IMR-90 (cell line): ENCODE measurements at regions not wholly inside any gene's neighbourhood (a gene's known extent, or its start where the extent isn't known, plus 50 kb on each side); places are given as distances from the start of the nearest gene placed in this dataset.
A peak's percentile ranks its signal among the peaks of the same experiment; 100 is the strongest.

Experiments used
- ATAC-seq: fragments of 200-7000 bp; cut with Tn5 transposase; 2 replicates; pipeline ENCODE4 v1.9.1; 2020; ENCODE audit warnings: low read depth, mild to moderate bottlenecking, moderate library complexity
- BruUV-seq: library from RNA; stranded (reverse); fragments of 400-500 nt; replicated peaks from 2 replicates; lab custom pipeline; 2021; lab: Mats Ljungman, UMichigan
- CTCF ChIA-PET: fragments of 300-600 bp; formaldehyde crosslinking; extraction: SDS; loops from one replicate; lab custom pipeline; 2021; ENCODE audit warnings: antibody characterized with exemption; lab: Yijun Ruan, JAX
- POLR2A ChIA-PET: fragments of 300-600 bp; sonication (Branson Sonifier 250); formaldehyde crosslinking; loops from one replicate; lab custom pipeline; 2022; ENCODE audit warnings: antibody characterized with exemption; ENCODE audit not compliant: unreplicated experiment; lab: Charles Lee
- DNase-seq: peaks from one replicate; pipeline ENCODE4 v3.0.0; 2013
- H2AFZ ChIP-seq: replicated peaks from 2 replicates; pipeline ENCODE3; 2013; ENCODE audit warnings: low read length, mild to moderate bottlenecking; ENCODE audit not compliant: poor library complexity
- H2AK5ac ChIP-seq: 2 replicates; pipeline ENCODE4 v1.6.1; 2013; ENCODE audit warnings: low read depth, low read length, inconsistent platforms
- H2AK9ac ChIP-seq: replicated peaks from 2 replicates; pipeline ENCODE3; 2013; ENCODE audit warnings: mild to moderate bottlenecking, low read depth, low read length, moderate library complexity; ENCODE audit not compliant: poor library complexity
- H2BK120ac ChIP-seq: 2 replicates; pipeline ENCODE4 v1.6.1; 2013; ENCODE audit warnings: low read depth, low read length, inconsistent platforms
- H2BK15ac ChIP-seq: 3 replicates; pipeline ENCODE4 v1.6.1; 2013; ENCODE audit warnings: low read depth, low read length, inconsistent platforms
- H2BK20ac ChIP-seq: 2 replicates; pipeline ENCODE4 v1.6.1; 2013; ENCODE audit warnings: low read depth, mild to moderate bottlenecking, inconsistent platforms, low read length, moderate library complexity
- H2BK5ac ChIP-seq: 2 replicates; pipeline ENCODE4 v1.6.1; 2013; ENCODE audit warnings: mild to moderate bottlenecking, low read depth, low read length, inconsistent platforms; ENCODE audit not compliant: poor library complexity, severe bottlenecking
- H3K14ac ChIP-seq: replicated peaks from 2 replicates; pipeline ENCODE4 v1.6.1; 2013; ENCODE audit warnings: low read depth, low read length, inconsistent platforms
- H3K18ac ChIP-seq: 2 replicates; pipeline ENCODE4 v1.6.1; 2013; ENCODE audit warnings: low read depth, low read length, control low read depth
- H3K23ac ChIP-seq: 2 replicates; pipeline ENCODE4 v1.6.1; 2013; ENCODE audit warnings: low read depth, low read length, inconsistent platforms
- H3K27ac ChIP-seq: 2 replicates; pipeline ENCODE4 v1.5.1; 2013; ENCODE audit warnings: mild to moderate bottlenecking, control low read depth, low read length; ENCODE audit not compliant: insufficient read depth
- H3K27me3 ChIP-seq: 2 replicates; pipeline ENCODE4 v1.6.1; 2013; ENCODE audit warnings: low read length; ENCODE audit not compliant: control insufficient read depth, insufficient read depth
- H3K36me3 ChIP-seq: 2 replicates; pipeline ENCODE4 v1.6.1; 2013; ENCODE audit warnings: low read length, mixed read lengths; ENCODE audit not compliant: control insufficient read depth, insufficient read depth
- H3K4ac ChIP-seq: 2 replicates; pipeline ENCODE4 v1.6.1; 2013; ENCODE audit warnings: low read depth, low read length, inconsistent platforms
- H3K4me1 ChIP-seq: 2 replicates; pipeline ENCODE4 v1.6.1; 2013; ENCODE audit warnings: low read length, mixed read lengths; ENCODE audit not compliant: control insufficient read depth, insufficient read depth
- H3K4me2 ChIP-seq: 2 replicates; pipeline ENCODE4 v1.6.1; 2013; ENCODE audit warnings: low read depth, mild to moderate bottlenecking, control low read depth, low read length, moderate library complexity
- H3K4me3 ChIP-seq: 2 replicates; pipeline ENCODE4 v1.5.1; 2013; ENCODE audit warnings: low read depth, mild to moderate bottlenecking, control low read depth, low read length, moderate library complexity; ENCODE audit not compliant: insufficient read depth
- H3K56ac ChIP-seq: 2 replicates; pipeline ENCODE4 v1.6.1; 2013; ENCODE audit warnings: low read length, inconsistent platforms; ENCODE audit not compliant: insufficient read depth; ENCODE audit errors: extremely low read depth
- H3K79me1 ChIP-seq, 2 experiments: 2 replicates each; pipeline ENCODE4 v1.6.1; 2013; ENCODE audit warnings: low read length in 2 of 2, inconsistent platforms in 1 of 2, low read depth in 1 of 2
- H3K9ac ChIP-seq: 2 replicates; pipeline ENCODE4 v1.6.1; 2013; ENCODE audit warnings: low read depth, low read length, control low read depth
- H3K9me1 ChIP-seq: 2 replicates; pipeline ENCODE4 v1.6.1; 2013; ENCODE audit warnings: low read length, inconsistent platforms; ENCODE audit not compliant: insufficient read depth
- H3K9me3 ChIP-seq: 2 replicates; pipeline ENCODE4 v1.6.1; 2013; ENCODE audit warnings: low read length; ENCODE audit not compliant: control insufficient read depth, insufficient read depth
- H4K20me1 ChIP-seq: 2 replicates; pipeline ENCODE4 v1.6.1; 2013; ENCODE audit warnings: low read length, inconsistent platforms; ENCODE audit not compliant: insufficient read depth
- H4K5ac ChIP-seq: 2 replicates; pipeline ENCODE4 v1.6.1; 2013; ENCODE audit warnings: mild to moderate bottlenecking, low read depth, low read length, control low read depth
- H4K8ac ChIP-seq, 2 experiments: 2 replicates each; pipeline ENCODE4 v1.6.1; 2013; ENCODE audit warnings: low read depth in 2 of 2, low read length in 2 of 2, control low read depth in 1 of 2, inconsistent platforms in 1 of 2
- H4K91ac ChIP-seq: 2 replicates; pipeline ENCODE4 v1.6.1; 2013; ENCODE audit warnings: low read depth, low read length, inconsistent platforms; ENCODE audit not compliant: insufficient read depth
- MAZ ChIP-seq: IDR thresholded peaks from 2 replicates; pipeline ENCODE4 v1.6.1; 2012; ENCODE audit warnings: low read depth, mild to moderate bottlenecking, low read length, improper control_type of control experiment, moderate library complexity, borderline replicate concordance
- WGBS, 2 experiments: methylation state at CpG; one replicate each; pipeline versions ENCODE4 v1.1.5 to v1.1.7; 2013; ENCODE audit warnings: missing lambda C conversion rate in 2 of 2; ENCODE audit not compliant: insufficient read length in 1 of 2; ENCODE audit errors: extremely low coverage in 2 of 2; 5-methylcytosine and 5-hydroxymethylcytosine counted together
- dilution Hi-C: fragments of 300-500 bp; cut with HindIII; formaldehyde crosslinking; loops from one replicate; pipeline ENCODE4 v1.14.3; 2018; ENCODE audit warnings: low sequenced_read_pairs; ENCODE audit not compliant: unreplicated experiment
- in situ Hi-C: fragments of 300-500 bp; cut with MboI; formaldehyde crosslinking; loops from 3 replicates; pipeline ENCODE4 v1.14.3; 2019; ENCODE audit warnings: low sequenced_read_pairs, inconsistent platforms, mixed read lengths
- intact Hi-C: fragments of 100-400 bp; cut with micrococcal nuclease; formaldehyde crosslinking; loops from 2 replicates; pipeline ENCODE4 v1.10.0; 2022

DNA sequence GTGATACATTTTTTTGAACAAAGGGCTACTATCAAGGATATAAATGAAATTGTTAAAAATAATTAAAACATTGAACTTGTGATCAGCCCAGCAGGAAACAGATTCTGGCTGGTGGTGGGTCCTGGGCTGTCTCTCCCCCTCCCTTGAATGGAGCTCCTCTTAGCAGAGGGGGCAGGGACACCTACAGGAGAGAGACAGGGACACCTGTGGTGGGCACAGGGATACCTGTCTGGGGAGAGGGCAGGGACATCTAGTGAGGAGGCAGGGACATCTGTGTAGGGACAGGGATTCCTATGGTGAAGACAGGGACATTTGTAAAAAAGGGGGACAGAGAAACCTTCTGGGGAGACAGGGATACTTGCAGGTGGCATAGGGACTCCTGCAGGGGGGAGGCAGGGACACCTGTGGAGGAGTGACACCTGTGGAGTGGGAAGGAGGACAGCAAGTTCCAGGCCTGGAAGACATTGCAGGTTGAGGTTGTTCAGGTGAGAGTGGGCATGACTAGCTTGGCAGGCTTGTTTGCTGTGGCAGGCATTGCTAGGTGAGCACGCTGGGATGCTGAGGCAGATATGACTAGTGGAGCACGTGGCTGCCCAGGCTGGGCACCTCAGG is 264.2 kb downstream of the IRX2 start:
- Histone ChIP-seq H3K4me3 (no peak overlapping the region), H2AFZ (peak overlapping the region; percentile 33), H3K23ac (no peak overlapping the region), H3K9ac (no peak overlapping the region), H3K79me1 (no peaks in the 10 kb centered on the region), H3K9me1 (no peaks in the 10 kb centered on the region), H3K4ac (no peak overlapping the region), H3K4me2 (no peak overlapping the region), H4K20me1 (no peaks in the 10 kb centered on the region), H3K18ac (no peak overlapping the region), H3K14ac (no peak overlapping the region), H3K9me3 (peaks cover 17% of the 10 kb centered on the region), H4K5ac (no peak overlapping the region), H3K27ac (no peak overlapping the region), H2AK9ac (no peak overlapping the region), H4K8ac (no peak overlapping the region), H3K4me1 (no peaks in the 10 kb centered on the region), H2BK15ac (no peak overlapping the region), H2BK5ac (no peak overlapping the region), H3K56ac (no peak overlapping the region), H2BK120ac (no peak overlapping the region), H2AK5ac (no peak overlapping the region), H3K27me3 (no peaks in the 10 kb centered on the region), H2BK20ac (no peak overlapping the region), H4K91ac (no peak overlapping the region), H3K36me3 (no peaks in the 10 kb centered on the region)
- ATAC-seq, result no peak
- no TSS peak for BruUV-seq
- dilution Hi-C loops (no loop called here), intact Hi-C loops (no loop called here), in situ Hi-C loops (no loop called here)
- ChIA-PET POLR2A (no interaction called here), CTCF (no interaction called here)
- WGBS, 2 experiments, result no CpG with 5 or more reads among the region's 2 CpGs
- TF ChIP-seq MAZ, result no peak
- no peak for DNase-seq
